Tongue (tissue), 1 donor: ENCODE measurements at regions not wholly inside any gene's neighbourhood (a gene's known extent, or its start where the extent isn't known, plus 50 kb on each side); places are given as distances from the start of the nearest gene placed in this dataset.
A peak's percentile ranks its signal among the peaks of the same experiment; 100 is the strongest.

ENCODE experiments used
- DNase-seq: peaks from one replicate; pipeline ENCODE4 v3.0.0-alpha.2; 2015

DNA sequence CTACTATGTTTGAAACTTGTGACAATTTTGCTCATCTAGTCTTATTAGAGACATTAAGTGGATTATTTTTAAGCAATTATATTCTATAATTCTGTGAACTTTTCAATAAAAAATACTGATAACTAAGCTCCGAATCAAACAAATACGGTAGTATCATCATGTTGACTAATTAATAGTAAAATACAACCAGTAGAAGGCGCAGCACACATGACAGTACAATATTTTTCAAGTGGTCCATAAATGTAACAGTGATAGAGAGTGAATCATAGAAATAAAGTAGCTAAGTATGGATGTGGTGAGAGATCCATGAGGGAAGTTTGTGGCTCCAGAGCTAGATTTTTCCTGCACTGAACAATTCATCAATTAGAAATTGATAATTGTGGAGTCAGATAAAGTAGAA lies 666.2 kb downstream of the KCTD8 start:
- DNase-seq = no peak

- DNase-seq = peak; percentile 50
Measured at GRCh38 chr4:43816116-43816515, 632.5 kb downstream of the KCTD8 start.

- DNase-seq = no peak
Measured at GRCh38 chr4:43822621-43823020, 626.0 kb downstream of the KCTD8 start.

DNA sequence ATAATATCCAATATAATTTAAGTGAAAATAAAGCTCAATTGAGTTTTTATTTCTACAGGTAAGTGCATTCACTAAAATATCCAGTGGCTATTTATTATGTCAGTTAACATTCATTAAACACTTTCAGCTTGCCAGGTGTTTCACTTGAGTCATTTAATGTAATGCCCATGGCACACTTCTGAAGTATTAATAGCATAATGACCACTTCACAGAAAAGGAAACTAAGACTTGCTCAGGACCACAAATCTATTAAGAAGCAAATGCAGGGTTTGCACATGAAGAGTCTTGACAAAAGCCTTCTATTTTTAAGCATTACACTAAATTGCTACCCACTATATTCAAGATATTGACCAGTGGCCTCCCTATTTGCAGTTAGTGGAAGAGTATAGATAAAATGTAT lies 612.7 kb downstream of the KCTD8 start:
- no peak for DNase-seq

- no peak for DNase-seq
Measured at GRCh38 chr4:43837171-43837570, 611.4 kb downstream of the KCTD8 start.

DNA sequence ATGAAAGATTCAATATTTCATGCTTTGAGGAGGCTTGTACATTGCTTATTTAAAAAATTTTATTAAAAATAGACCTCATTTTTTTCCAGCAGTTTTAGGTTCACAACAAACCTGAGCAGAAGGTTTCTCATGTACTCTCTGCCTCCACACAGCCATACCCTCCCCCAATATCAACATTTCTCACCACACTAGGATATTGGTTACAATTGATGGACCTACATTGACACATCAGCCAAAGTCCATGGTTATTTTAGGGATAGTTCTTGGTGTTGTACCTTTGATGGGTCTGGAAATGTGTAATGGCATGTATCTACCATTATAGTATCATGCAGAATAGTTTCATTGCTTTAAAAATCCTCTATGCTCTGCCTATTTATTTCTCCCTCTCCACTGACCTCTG lies 611.0 kb downstream of the KCTD8 start:
- DNase-seq = no peak

GRCh38 chr4:43842594-43842993 lies 606.0 kb downstream of the KCTD8 start:
- no peak for DNase-seq

DNA sequence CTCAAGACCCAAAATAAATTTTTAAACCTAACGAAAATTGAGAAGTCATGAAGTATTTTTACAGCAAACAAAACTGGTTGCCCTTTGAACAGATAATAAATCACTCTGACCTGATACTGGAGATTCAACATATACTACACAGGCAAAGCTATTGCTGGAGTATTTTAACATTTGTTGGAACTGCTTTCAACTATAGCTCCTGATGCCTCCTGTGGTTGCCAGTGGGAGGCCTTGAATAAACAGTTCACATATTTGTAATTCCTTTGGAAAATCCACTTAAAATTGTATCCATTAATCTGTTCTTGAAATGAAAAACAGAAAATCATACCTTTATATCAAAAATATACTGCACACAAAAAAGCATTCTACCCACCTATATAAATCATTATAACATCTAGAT lies 605.1 kb downstream of the KCTD8 start:
- no peak for DNase-seq

- no peak for DNase-seq
Measured at GRCh38 chr4:43846111-43846587, 602.5 kb downstream of the KCTD8 start.

GRCh38 chr4:43853565-43854264 lies 594.9 kb downstream of the KCTD8 start:
- DNase-seq = no peak

GRCh38 chr4:43855283-43855682 lies 593.3 kb downstream of the KCTD8 start:
- no peak for DNase-seq

DNA sequence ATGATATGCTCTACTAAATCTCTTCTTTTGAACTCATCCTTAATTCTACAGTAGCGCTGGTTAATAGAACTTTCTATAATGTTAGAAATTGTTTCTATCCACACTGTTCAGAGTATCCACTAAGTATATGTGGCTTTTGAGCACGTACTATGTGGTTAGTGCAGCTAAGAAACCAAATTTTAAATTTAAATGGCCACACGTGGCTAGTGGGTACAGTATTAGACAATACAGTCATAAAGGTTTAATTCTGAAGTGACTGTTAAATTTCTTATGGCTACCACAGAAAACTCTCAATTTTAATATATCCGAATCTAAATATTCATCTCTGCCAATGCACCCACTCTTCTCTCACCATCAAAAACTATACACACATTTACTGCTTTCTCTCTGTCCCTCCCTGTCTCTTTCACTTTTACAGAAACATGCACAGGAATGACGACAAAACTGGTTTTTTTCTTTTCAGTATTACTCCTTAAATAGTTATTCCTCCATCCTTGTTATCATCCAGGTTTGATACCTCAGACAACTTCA lies 583.9 kb downstream of the KCTD8 start:
- DNase-seq = no peak

- no peak for DNase-seq
Measured at GRCh38 chr4:43867908-43868307, 580.7 kb downstream of the KCTD8 start.

- DNase-seq = no peak
Measured at GRCh38 chr4:43875655-43876054, 573.0 kb downstream of the KCTD8 start.

DNA sequence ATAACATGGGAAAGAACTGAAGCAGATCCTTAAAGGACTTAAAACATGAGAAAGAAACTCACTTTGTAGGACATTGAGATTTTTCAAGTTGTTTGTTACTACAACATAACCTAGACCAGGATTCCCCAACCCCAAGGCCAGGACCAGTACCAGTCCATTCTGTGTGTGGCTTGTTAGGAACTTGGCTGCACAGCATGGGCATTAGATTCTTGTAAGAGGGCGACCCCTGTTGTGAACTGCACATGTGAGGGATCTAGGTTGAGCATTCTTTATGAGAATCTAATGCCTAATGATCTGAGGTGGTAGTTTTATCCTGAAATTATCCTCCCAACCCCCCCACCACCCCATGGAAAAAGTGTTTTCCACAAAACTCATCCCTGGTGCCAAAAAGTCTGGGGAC lies 566.1 kb downstream of the KCTD8 start:
- no peak for DNase-seq

GRCh38 chr4:43886196-43886595 lies 562.4 kb downstream of the KCTD8 start:
- DNase-seq = no peak

DNA sequence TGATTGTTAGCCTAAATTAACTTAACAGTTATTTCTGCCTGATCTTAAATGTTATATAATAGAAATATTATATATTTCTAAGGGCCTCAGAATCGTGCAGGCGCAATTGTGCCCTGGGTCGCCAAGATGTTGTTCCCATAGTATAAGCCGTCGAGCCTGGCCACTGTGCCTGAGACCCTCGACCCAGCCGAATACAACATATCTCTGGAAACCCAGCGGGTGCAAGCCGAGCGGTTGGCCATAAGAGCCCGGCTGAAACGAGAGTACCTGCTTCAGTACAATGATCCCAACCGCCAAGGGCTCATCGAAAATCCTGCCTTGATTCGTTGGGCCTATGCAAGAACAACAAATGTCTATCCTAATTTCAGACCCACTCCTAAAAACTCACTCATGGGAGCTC lies 549.8 kb downstream of the KCTD8 start:
- no peak for DNase-seq

- DNase-seq = no peak
Measured at GRCh38 chr4:43903456-43903855, 545.2 kb downstream of the KCTD8 start.

DNA sequence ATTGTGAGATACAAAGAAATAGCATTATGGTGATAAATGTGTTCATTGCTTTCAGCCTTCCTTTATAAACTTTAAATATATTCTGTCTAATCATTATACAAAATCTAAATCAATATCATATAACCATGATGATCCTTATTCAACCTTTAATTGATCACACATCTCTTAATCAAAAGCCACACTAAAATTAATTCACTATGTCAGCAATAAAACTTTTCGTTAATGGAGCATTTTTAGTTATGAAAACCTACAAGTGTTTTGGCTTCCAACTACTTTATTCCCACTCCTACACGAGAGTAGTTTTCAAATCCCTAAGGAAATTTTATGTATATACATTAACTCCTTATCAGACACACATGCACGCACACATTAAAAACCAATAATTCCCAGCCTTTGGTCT lies 530.2 kb downstream of the KCTD8 start:
- no peak for DNase-seq

- peak; percentile 20 for DNase-seq
Measured at GRCh38 chr4:43932448-43932847, 516.2 kb downstream of the KCTD8 start.

DNA sequence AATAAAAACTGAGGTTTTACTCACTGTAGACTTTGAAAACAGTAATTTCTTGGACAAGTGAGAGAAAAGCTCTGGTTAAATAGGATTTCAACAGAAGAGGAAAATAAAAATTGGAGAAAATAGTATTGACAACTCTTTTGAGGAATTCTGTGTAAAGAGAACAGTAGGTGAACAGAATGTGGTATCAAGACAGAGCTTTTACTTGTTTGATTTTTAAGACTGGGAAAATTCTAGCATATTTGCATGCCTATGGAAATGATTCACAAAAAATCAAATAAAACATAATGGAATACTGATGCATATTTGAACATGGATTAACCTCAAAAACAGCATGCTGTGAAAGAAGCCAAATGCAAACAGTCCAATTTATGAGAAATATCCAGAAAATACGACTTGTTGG lies 504.6 kb downstream of the KCTD8 start:
- no peak for DNase-seq

- DNase-seq = no peak
Measured at GRCh38 chr4:43959976-43960375, 488.6 kb downstream of the KCTD8 start.

GRCh38 chr4:43968011-43968410 lies 480.6 kb downstream of the KCTD8 start:
- no peak for DNase-seq

DNA sequence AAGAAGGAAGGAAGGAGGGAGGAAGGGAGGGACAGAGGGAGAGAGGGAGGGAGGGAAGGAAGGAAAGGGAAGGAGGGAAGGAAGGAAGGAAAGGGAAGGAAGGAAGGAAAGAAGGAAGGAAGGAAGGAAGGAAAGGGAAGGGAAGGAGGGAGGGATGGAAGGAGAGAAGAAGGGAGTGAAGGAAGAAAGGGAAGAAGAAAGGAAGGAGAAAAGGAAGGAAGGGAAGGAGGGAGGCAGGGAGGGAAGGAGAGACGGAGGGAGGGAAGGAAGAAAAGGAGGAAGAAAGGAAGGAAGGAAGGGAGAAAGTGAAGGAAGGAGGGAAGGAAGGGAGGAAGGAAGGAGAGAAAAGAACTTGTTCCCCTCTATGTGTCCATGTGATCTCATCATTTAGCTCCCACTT lies 465.0 kb downstream of the KCTD8 start:
- DNase-seq = no peak
